Thyroid gland (tissue), 4 donors: ENCODE measurements at regions not wholly inside any gene's neighbourhood (a gene's known extent, or its start where the extent isn't known, plus 50 kb on each side); places are given as distances from the start of the nearest gene placed in this dataset.
A peak's percentile ranks its signal among the peaks of the same experiment; 100 is the strongest.
"Not testable (repeated sequence)": the region's sequence is repeated elsewhere in the genome, so short reads cannot be mapped to it uniquely, and the experiment has no call there.

Source experiments
- DNase-seq, 2 donors: peaks; one replicate each; pipeline ENCODE4 v3.0.0-alpha.2; 2019
- H3K27ac ChIP-seq, 3 donors: fragments of 200-600 bp; sonication (generic); 1 replicate in 2 of 3; 2 replicates in 1 of 3; pipeline ENCODE4 v1.5.1; 2016 to 2019; ENCODE audit warnings: mild to moderate bottlenecking in 1 of 3, moderate library complexity in 1 of 3
- H3K27me3 ChIP-seq: fragments of 200-600 bp; sonication (generic); one replicate; pipeline ENCODE4 v1.5.1; 2019
- H3K36me3 ChIP-seq, 2 donors: fragments of 200-600 bp; sonication (generic); one replicate each; pipeline ENCODE4 v1.5.1; 2016 to 2019
- H3K4me1 ChIP-seq, 2 donors: fragments of 200-600 bp; sonication (generic); one replicate each; pipeline ENCODE4 v1.5.1; 2017 to 2019
- H3K4me3 ChIP-seq, 3 donors: fragments of 200-600 bp; sonication (generic); replicated peaks in 1 of 3; 1 replicate in 2 of 3; 2 replicates in 1 of 3; pipeline ENCODE4 v1.5.1; 2016; ENCODE audit warnings: mild to moderate bottlenecking in 1 of 3
- H3K9me3 ChIP-seq: fragments of 200-600 bp; sonication (generic); one replicate; pipeline ENCODE4 v1.5.1; 2017
- CTCF ChIP-seq, 6 experiments: fragments of 200-600 bp in 3 of 6; fragments of 450-650 bp in 3 of 6; sonication (generic) in 3 of 6; IDR thresholded peaks; one replicate each; pipeline ENCODE4 v1.5.1; 2016 to 2019; ENCODE audit warnings: antibody characterized with exemption in 6 of 6, mild to moderate bottlenecking in 2 of 6, inconsistent platforms in 1 of 6, moderate library complexity in 1 of 6
- POLR2A ChIP-seq, 2 donors: fragments of 450-650 bp; IDR thresholded peaks; one replicate each; pipeline ENCODE4 v1.6.1; 2017; ENCODE audit warnings: antibody characterized with exemption in 2 of 2, mild to moderate bottlenecking in 2 of 2, moderate library complexity in 1 of 2
- WGBS, 2 donors: methylation state at CpG; one replicate each; pipeline ENCODE4 v1.1.5; 2017; 5-methylcytosine and 5-hydroxymethylcytosine counted together
- intact Hi-C: fragments of 100-400 bp; cut with DNase I; formaldehyde crosslinking; loops from one replicate; pipeline ENCODE4 v1.15.1; 2023

GRCh38 chr17:13419676-13420075, 182.1 kb downstream of the HS3ST3A1 start:
- WGBS, 2 donors = 90 to 95% methylated on average over 6 of the region's 6 CpGs
- intact Hi-C loops = no loop called here
- Histone ChIP-seq H3K4me1 (peaks cover 10 to 12% of the 10 kb centered on the region in 2 donors), H3K36me3 (no peaks in the 10 kb centered on the region), H3K4me3 (no peak overlapping the region), H3K9me3 (no peaks in the 10 kb centered on the region), H3K27me3 (no peaks in the 10 kb centered on the region), H3K27ac (no peak overlapping the region)
- no peak for DNase-seq
- TF ChIP-seq POLR2A (IDR thresholded peaks at IDR 0.05) (no peak), CTCF (IDR thresholded peaks at IDR 0.05) (no peak)

GRCh38 chr17:13418891-13419290, 182.8 kb downstream of the HS3ST3A1 start:
- intact Hi-C loops = no loop called here
- no peak overlapping the region for H3K27ac ChIP-seq
- H3K36me3 ChIP-seq = no peaks in the 10 kb centered on the region
- peaks cover 10 to 12% of the 10 kb centered on the region in 2 donors for H3K4me1 ChIP-seq
- WGBS, 2 donors = 87 to 90% methylated on average over 2 of the region's 2 CpGs
- no peaks in the 10 kb centered on the region for H3K27me3 ChIP-seq
- no peaks in the 10 kb centered on the region for H3K9me3 ChIP-seq
- no peak for TF ChIP-seq POLR2A (IDR thresholded peaks at IDR 0.05)
- no peak for TF ChIP-seq CTCF (IDR thresholded peaks at IDR 0.05)
- DNase-seq = no peak
- H3K4me3 ChIP-seq = no peak overlapping the region

- WGBS, 2 donors = 63 to 79% methylated on average over 2 of the region's 2 CpGs
- no peak for DNase-seq
- TF ChIP-seq POLR2A (IDR thresholded peaks at IDR 0.05) (no peak), CTCF (IDR thresholded peaks at IDR 0.05) (no peak)
Observed at GRCh38 chr17:13417381-13417950, 184.3 kb downstream of the HS3ST3A1 start.

GRCh38 chr17:13416748-13417363, 184.9 kb downstream of the HS3ST3A1 start:
- WGBS, 2 donors = 70 to 71% methylated on average over 3 of the region's 3 CpGs
- Histone ChIP-seq H3K36me3 (no peaks in the 10 kb centered on the region), H3K27me3 (no peaks in the 10 kb centered on the region), H3K27ac (no peak overlapping the region), H3K4me3 (no peak overlapping the region), H3K4me1 (peaks cover 10 to 12% of the 10 kb centered on the region in 2 donors), H3K9me3 (no peaks in the 10 kb centered on the region)
- intact Hi-C loops = no loop called here
- no peak for DNase-seq
- TF ChIP-seq CTCF (IDR thresholded peaks at IDR 0.05) (no peak), POLR2A (IDR thresholded peaks at IDR 0.05) (no peak)

More at GRCh38 chr17:13417381-13417950, 184.3 kb downstream of the HS3ST3A1 start:
- intact Hi-C loops = no loop called here
- Histone ChIP-seq H3K4me3 (no peak overlapping the region), H3K27me3 (no peaks in the 10 kb centered on the region), H3K4me1 (peaks cover 10 to 12% of the 10 kb centered on the region in 2 donors), H3K9me3 (no peaks in the 10 kb centered on the region), H3K27ac (no peak overlapping the region), H3K36me3 (no peaks in the 10 kb centered on the region)

GRCh38 chr17:13415871-13416416, 185.8 kb downstream of the HS3ST3A1 start:
- TF ChIP-seq CTCF (IDR thresholded peaks at IDR 0.05) = no peak
- no peaks in the 10 kb centered on the region for H3K9me3 ChIP-seq
- no peak overlapping the region for H3K4me3 ChIP-seq
- no peaks in the 10 kb centered on the region for H3K27me3 ChIP-seq
- peak overlapping the region in 1 of 3 donors; percentile 44 for H3K27ac ChIP-seq
- intact Hi-C loops = no loop called here
- no peaks in the 10 kb centered on the region for H3K36me3 ChIP-seq
- peak; percentile 95 for DNase-seq
- H3K4me1 ChIP-seq = peaks cover 16 to 19% of the 10 kb centered on the region in 2 donors
- WGBS, 2 donors = 11 to 25% methylated on average over 8 to 13 of the region's 13 CpGs

- H3K4me3 ChIP-seq, H3K27ac ChIP-seq, H3K36me3 ChIP-seq, intact Hi-C loops, DNase-seq, H3K27me3 ChIP-seq, H3K9me3 ChIP-seq: not testable (repeated sequence)
- H3K4me1 ChIP-seq = peaks cover 22 to 25% of the 10 kb centered on the region in 2 donors
- 77 to 79% methylated on average over 3 of the region's 3 CpGs for WGBS, 2 donors
Observed at GRCh38 chr17:13415200-13415599, 186.5 kb downstream of the HS3ST3A1 start.
